Stimulated activated CD8-positive, alpha-beta memory T cell treated with anti-CD3 and anti-CD28 coated beads, Interleukin-12 subunit alpha, Interleukin-12 subunit beta, amount 100 ng/mL, for 4 hours (primary cell): ENCODE measurements at regions not wholly inside any gene's neighbourhood (a gene's known extent, or its start where the extent isn't known, plus 50 kb on each side); places are given as distances from the start of the nearest gene placed in this dataset.

Experiments used
- DNase-seq: peaks from one replicate; pipeline ENCODE4 v3.0.0-alpha.2; 2020; ENCODE audit warnings: low read depth

GRCh38 chr15:94912760-94913159 lies 681.4 kb downstream of the MCTP2 start:
- no peak for DNase-seq

- no peak for DNase-seq
These were observed 685.7 kb downstream of the MCTP2 start for GRCh38 chr15:94917068-94917467.

GRCh38 chr15:94921936-94922335 lies 690.6 kb downstream of the MCTP2 start:
- no peak for DNase-seq

- DNase-seq, result no peak
These were observed 692.7 kb downstream of the MCTP2 start for GRCh38 chr15:94924057-94924456.

GRCh38 chr15:94924971-94925598 lies 693.7 kb downstream of the MCTP2 start:
- no peak for DNase-seq

- DNase-seq, result no peak
These were observed 694.3 kb downstream of the MCTP2 start for GRCh38 chr15:94925680-94926079.

GRCh38 chr15:94927003-94927402 lies 695.6 kb downstream of the MCTP2 start:
- no peak for DNase-seq

GRCh38 chr15:94929282-94929681 lies 697.9 kb downstream of the MCTP2 start:
- DNase-seq, result no peak

GRCh38 chr15:94930441-94930840 lies 699.1 kb downstream of the MCTP2 start:
- DNase-seq, result no peak

- DNase-seq, result no peak
These were observed 699.6 kb downstream of the MCTP2 start for GRCh38 chr15:94930960-94931359.

- no peak for DNase-seq
These were observed 703.1 kb downstream of the MCTP2 start for GRCh38 chr15:94934440-94934839.

- DNase-seq, result no peak
These were observed 705.9 kb downstream of the MCTP2 start for GRCh38 chr15:94937242-94937641.

GRCh38 chr15:94943888-94944287 lies 712.5 kb downstream of the MCTP2 start:
- no peak for DNase-seq

- no peak for DNase-seq
These were observed 720.2 kb downstream of the MCTP2 start for GRCh38 chr15:94951538-94951937.

GRCh38 chr15:94963953-94964352 lies 732.6 kb downstream of the MCTP2 start:
- DNase-seq, result no peak

- DNase-seq, result no peak
These were observed 734.2 kb downstream of the MCTP2 start for GRCh38 chr15:94965593-94965992.

- DNase-seq, result no peak
These were observed 736.8 kb downstream of the MCTP2 start for GRCh38 chr15:94968133-94968532.

GRCh38 chr15:94970096-94970495 lies 738.7 kb downstream of the MCTP2 start:
- no peak for DNase-seq

GRCh38 chr15:94970802-94971201 lies 739.4 kb downstream of the MCTP2 start:
- no peak for DNase-seq

- no peak for DNase-seq
These were observed 741.0 kb downstream of the MCTP2 start for GRCh38 chr15:94972314-94972713.

GRCh38 chr15:94987085-94987484 lies 755.7 kb downstream of the MCTP2 start:
- DNase-seq, result no peak

- no peak for DNase-seq
These were observed 760.4 kb downstream of the MCTP2 start for GRCh38 chr15:94991718-94992117.

- no peak for DNase-seq
These were observed 778.3 kb downstream of the MCTP2 start for GRCh38 chr15:95009635-95010034.

GRCh38 chr15:95013381-95013780 lies 782.0 kb downstream of the MCTP2 start:
- no peak for DNase-seq
